ENCODE measurements at regions not wholly inside any gene's neighbourhood (a gene's known extent, or its start where the extent isn't known, plus 50 kb on each side); places are given as distances from the start of the nearest gene placed in this dataset.

- TF ChIP-seq CTCF (IDR thresholded peaks at IDR 0.05) (no peak), EP300 (IDR thresholded peaks at IDR 0.05) (no peak)
Observed at GRCh38 chr15:99466701-99467337, 99.0 kb upstream of the MEF2A start.
